MCF 10A (cell line): ENCODE measurements at regions not wholly inside any gene's neighbourhood (a gene's known extent, or its start where the extent isn't known, plus 50 kb on each side); places are given as distances from the start of the nearest gene placed in this dataset.

ENCODE experiments used
- BruUV-seq: library from RNA; stranded (reverse); fragments of 400-500 nt; replicated peaks from 2 replicates; lab custom pipeline; 2021; lab: Mats Ljungman, UMichigan
- CTCF ChIA-PET: fragments of 300-600 bp; sonication (Branson Sonifier 250); formaldehyde crosslinking; extraction: SDS; loops from one replicate; lab custom pipeline; 2021; ENCODE audit warnings: antibody characterized with exemption, inconsistent platforms; lab: Yijun Ruan, JAX
- POLR2A ChIA-PET: fragments of 300-600, 350-650 bp; sonication (Branson Sonifier 250); formaldehyde crosslinking; extraction: SDS; loops from one replicate; lab custom pipeline; 2020; ENCODE audit warnings: antibody characterized with exemption, inconsistent platforms; lab: Yijun Ruan, JAX
- DNase-seq: peaks from one replicate; pipeline ENCODE4 v3.0.0-alpha.2; 2018; ENCODE audit not compliant: unreplicated experiment
- H3K27ac Mint-ChIP-seq: one replicate; pipeline ENCODE4 v1.8.0; 2022; ENCODE audit warnings: mild to moderate bottlenecking, low read depth, mixed read lengths; ENCODE audit not compliant: unreplicated experiment
- H3K27me3 Mint-ChIP-seq: one replicate; pipeline ENCODE4 v1.8.0; 2022; ENCODE audit warnings: mixed read lengths; ENCODE audit not compliant: insufficient read depth, unreplicated experiment
- H3K36me3 Mint-ChIP-seq: one replicate; pipeline ENCODE4 v1.8.0; 2022; ENCODE audit warnings: mild to moderate bottlenecking, moderate library complexity, mixed read lengths; ENCODE audit not compliant: insufficient read depth, unreplicated experiment
- H3K4me1 Mint-ChIP-seq: one replicate; pipeline ENCODE4 v1.8.0; 2022; ENCODE audit warnings: mixed read lengths; ENCODE audit not compliant: insufficient read depth, unreplicated experiment
- H3K4me3 Mint-ChIP-seq: one replicate; pipeline ENCODE4 v1.8.0; 2022; ENCODE audit warnings: mild to moderate bottlenecking, moderate library complexity, mixed read lengths; ENCODE audit not compliant: unreplicated experiment
- H3K9me3 Mint-ChIP-seq: one replicate; pipeline ENCODE4 v1.8.0; 2022; ENCODE audit warnings: mixed read lengths; ENCODE audit not compliant: unreplicated experiment
- intact Hi-C: fragments of 100-400 bp; cut with micrococcal nuclease; formaldehyde crosslinking; loops from 2 replicates; pipeline ENCODE4 v1.14.1; 2022
- TF ChIP-seq, protein P1 (sequence below): fragments of 200-600 bp; IDR thresholded peaks from one replicate; pipeline ENCODE4 v1.8.0; 2022; ENCODE audit warnings: antibody characterized with exemption, mild to moderate bottlenecking; ENCODE audit not compliant: unreplicated experiment

DNA sequence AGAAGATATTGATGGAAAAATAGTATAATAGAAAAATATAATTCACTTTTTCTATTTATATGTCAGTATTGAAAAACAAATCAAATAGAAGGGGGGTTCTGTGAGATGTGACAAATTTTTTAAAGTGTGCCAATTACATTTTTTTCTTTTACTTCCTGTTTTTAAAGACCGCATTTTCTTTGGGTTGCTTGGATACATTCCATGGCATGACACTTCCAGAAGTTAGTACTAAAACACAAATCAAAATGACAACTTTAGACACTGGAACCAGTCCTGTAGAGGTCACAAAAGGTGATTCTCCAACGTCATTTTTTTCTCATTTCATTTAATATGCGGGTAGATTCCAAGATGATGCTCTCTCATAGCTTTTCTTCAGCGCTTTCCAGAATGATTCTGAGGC is 116.2 kb upstream of the GNPDA2 start:
- H3K9me3 Mint-ChIP-seq, result no peaks in the 10 kb centered on the region
- H3K4me3 Mint-ChIP-seq, result no peak overlapping the region
- TF ChIP-seq, protein P1, sequence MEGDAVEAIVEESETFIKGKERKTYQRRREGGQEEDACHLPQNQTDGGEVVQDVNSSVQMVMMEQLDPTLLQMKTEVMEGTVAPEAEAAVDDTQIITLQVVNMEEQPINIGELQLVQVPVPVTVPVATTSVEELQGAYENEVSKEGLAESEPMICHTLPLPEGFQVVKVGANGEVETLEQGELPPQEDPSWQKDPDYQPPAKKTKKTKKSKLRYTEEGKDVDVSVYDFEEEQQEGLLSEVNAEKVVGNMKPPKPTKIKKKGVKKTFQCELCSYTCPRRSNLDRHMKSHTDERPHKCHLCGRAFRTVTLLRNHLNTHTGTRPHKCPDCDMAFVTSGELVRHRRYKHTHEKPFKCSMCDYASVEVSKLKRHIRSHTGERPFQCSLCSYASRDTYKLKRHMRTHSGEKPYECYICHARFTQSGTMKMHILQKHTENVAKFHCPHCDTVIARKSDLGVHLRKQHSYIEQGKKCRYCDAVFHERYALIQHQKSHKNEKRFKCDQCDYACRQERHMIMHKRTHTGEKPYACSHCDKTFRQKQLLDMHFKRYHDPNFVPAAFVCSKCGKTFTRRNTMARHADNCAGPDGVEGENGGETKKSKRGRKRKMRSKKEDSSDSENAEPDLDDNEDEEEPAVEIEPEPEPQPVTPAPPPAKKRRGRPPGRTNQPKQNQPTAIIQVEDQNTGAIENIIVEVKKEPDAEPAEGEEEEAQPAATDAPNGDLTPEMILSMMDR, result no peak
- ChIA-PET POLR2A (no interaction called here), CTCF (no interaction called here)
- no TSS peak for BruUV-seq
- no peak for DNase-seq
- H3K27me3 Mint-ChIP-seq, result no peaks in the 10 kb centered on the region
- H3K36me3 Mint-ChIP-seq, result no peaks in the 10 kb centered on the region
- no peak overlapping the region for H3K27ac Mint-ChIP-seq
- peaks cover 6% of the 10 kb centered on the region for H3K4me1 Mint-ChIP-seq
- intact Hi-C loops, result no loop called here

DNA sequence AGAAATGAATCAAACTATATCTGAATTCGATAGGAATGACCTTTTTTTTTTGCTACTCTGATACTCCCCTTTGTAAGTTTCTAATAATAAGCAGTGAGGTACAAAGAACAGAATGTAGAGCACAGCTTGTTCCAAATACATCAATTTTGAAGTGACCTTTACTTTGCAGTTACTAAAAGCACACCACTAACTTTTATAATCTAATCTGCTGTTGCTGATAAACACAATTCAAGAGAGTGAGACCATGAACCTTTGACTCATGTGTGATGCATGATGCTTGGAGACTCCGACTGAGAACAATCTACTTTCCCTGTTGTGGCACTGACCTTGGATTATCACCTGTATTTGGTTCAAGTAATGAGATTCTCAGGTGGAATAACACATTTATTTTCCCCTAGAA is 91.6 kb upstream of the GNPDA2 start:
- no peak for DNase-seq
- CTCF ChIA-PET, result no interaction called here
- H3K27ac Mint-ChIP-seq, result no peak overlapping the region
- TF ChIP-seq, protein P1, result no peak
- POLR2A ChIA-PET, result no interaction called here
- no peaks in the 10 kb centered on the region for H3K36me3 Mint-ChIP-seq
- peaks cover 8% of the 10 kb centered on the region for H3K9me3 Mint-ChIP-seq
- no peak overlapping the region for H3K4me3 Mint-ChIP-seq
- no peaks in the 10 kb centered on the region for H3K27me3 Mint-ChIP-seq
- intact Hi-C loops, result no loop called here
- no peaks in the 10 kb centered on the region for H3K4me1 Mint-ChIP-seq
- BruUV-seq, result no TSS peak

DNA sequence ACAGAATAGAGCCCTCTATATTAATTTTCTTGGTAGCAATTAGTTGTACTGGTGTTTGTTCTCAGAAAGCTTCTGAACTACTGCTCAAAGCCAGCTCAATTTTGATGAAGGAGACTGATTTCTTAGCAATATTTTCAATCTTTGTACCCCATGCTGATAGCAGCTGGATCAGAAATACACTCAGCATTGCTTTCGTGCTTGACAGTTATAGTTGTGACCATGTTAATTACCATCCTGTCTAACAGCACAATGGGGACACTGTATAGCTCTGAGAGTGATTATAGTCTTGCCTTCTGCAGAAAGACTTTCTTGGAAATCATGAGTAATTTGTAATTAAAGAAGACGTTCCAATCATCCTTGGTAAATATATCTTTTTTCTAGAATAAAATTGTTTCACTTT is 79.7 kb upstream of the GNPDA2 start:
- intact Hi-C loops, result no loop called here
- no peak for DNase-seq
- peaks cover 6% of the 10 kb centered on the region for H3K4me1 Mint-ChIP-seq
- no peaks in the 10 kb centered on the region for H3K9me3 Mint-ChIP-seq
- H3K36me3 Mint-ChIP-seq, result no peaks in the 10 kb centered on the region
- H3K4me3 Mint-ChIP-seq, result peak overlapping the region; percentile 40
- TF ChIP-seq, protein P1, result no peak
- CTCF ChIA-PET, result interaction anchor here (1.3 to 1.5 kb wide), 2 partner anchors 14 to 48 kb away, joined by 3 to 4 read pairs; no protein-coding TSS in a partner anchor
- POLR2A ChIA-PET, result interaction anchor here (0.7 kb wide), 2 partner anchors 440 to 605 kb away, joined by 3 read pairs; no protein-coding TSS in a partner anchor
- BruUV-seq, result no TSS peak
- H3K27ac Mint-ChIP-seq, result no peak overlapping the region
- H3K27me3 Mint-ChIP-seq, result no peaks in the 10 kb centered on the region

DNA sequence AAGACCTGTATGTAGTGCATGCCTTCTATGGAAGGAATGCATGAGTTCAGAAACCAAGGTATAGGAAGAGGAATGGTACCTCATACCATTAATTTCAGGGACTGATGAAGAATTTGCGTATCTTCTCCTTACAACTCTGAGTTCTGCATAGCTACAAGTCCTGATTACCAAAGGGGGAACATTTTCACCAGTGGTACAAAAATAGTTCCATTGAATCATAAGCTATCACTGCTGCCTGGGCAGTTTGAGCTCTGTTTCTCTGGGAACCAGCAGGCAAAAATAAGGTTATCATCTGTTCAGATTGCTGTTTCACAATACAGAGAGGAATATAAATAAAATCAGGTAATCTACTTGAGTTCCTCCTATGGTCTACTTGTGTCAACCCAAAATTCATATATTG is 77.9 kb upstream of the GNPDA2 start:
- H3K27me3 Mint-ChIP-seq, result no peaks in the 10 kb centered on the region
- BruUV-seq, result no TSS peak
- no peak overlapping the region for H3K27ac Mint-ChIP-seq
- H3K4me1 Mint-ChIP-seq, result peaks cover 6% of the 10 kb centered on the region
- no peaks in the 10 kb centered on the region for H3K36me3 Mint-ChIP-seq
- H3K9me3 Mint-ChIP-seq, result no peaks in the 10 kb centered on the region
- no peak for DNase-seq
- H3K4me3 Mint-ChIP-seq, result no peak overlapping the region
- intact Hi-C loops, result no loop called here
- TF ChIP-seq, protein P1, result no peak
- ChIA-PET POLR2A (no interaction called here), CTCF (interaction anchor here (0.7 kb wide), 1 partner anchor 165 kb away, joined by 3 read pairs; no protein-coding TSS in a partner anchor)
